Activated T-helper 17 cell treated with anti-CD3 and anti-CD28 coated beads, Interleukin-2, amount 50 U/mL, for 72 hours (primary cell): ENCODE measurements at regions not wholly inside any gene's neighbourhood (a gene's known extent, or its start where the extent isn't known, plus 50 kb on each side); places are given as distances from the start of the nearest gene placed in this dataset.
"Not testable (repeated sequence)": the region's sequence is repeated elsewhere in the genome, so short reads cannot be mapped to it uniquely, and the experiment has no call there.

Experiments used
- ATAC-seq: fragments of 150-1000 bp; cut with Tn5 transposase; replicated peaks from 2 replicates; pipeline ENCODE4 v1.10.0; 2021; ENCODE audit warnings: mild to moderate bottlenecking, moderate library complexity
- H3K27ac Mint-ChIP-seq: one replicate; pipeline ENCODE4 v1.8.0; 2022; ENCODE audit warnings: mixed read lengths
- H3K27me3 Mint-ChIP-seq: one replicate; pipeline ENCODE4 v1.8.0; 2022; ENCODE audit warnings: mixed read lengths
- H3K36me3 Mint-ChIP-seq: one replicate; pipeline ENCODE4 v1.8.0; 2022; ENCODE audit warnings: low read depth, mild to moderate bottlenecking, mixed read lengths
- H3K4me1 Mint-ChIP-seq: one replicate; pipeline ENCODE4 v1.8.0; 2022; ENCODE audit warnings: mixed read lengths
- H3K4me3 Mint-ChIP-seq: one replicate; pipeline ENCODE4 v1.8.0; 2022; ENCODE audit warnings: mild to moderate bottlenecking, mixed read lengths
- H3K9me3 Mint-ChIP-seq: one replicate; pipeline ENCODE4 v1.8.0; 2022; ENCODE audit warnings: mixed read lengths

GRCh38 chr4:104549736-104550135 lies 55.0 kb upstream of the CXXC4 start:
- Mint-ChIP-seq H3K36me3 (no peaks in the 10 kb centered on the region), H3K4me1 (no peaks in the 10 kb centered on the region), H3K4me3 (no peak overlapping the region), H3K27me3 (no peaks in the 10 kb centered on the region), H3K9me3 (no peaks in the 10 kb centered on the region), H3K27ac (no peak overlapping the region)
- ATAC-seq: no peak

DNA sequence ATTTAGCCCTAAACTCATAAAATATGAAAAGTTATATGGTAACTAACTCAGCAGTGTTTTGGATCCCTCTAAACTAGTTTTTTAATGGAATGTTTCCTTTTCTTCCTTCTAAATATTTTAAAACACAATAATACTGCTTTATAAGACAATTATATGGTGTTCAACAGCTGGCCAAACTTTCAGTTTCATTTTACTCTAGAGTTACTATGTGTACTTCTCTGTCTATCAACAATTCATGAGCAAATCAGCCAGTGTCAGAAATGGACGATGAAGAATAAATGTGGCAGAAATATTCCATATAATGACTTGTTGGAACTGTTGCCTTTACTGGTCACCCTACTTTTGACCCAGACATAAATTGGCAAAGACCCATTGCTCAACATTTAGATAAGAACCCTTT lies 64.8 kb upstream of the CXXC4 start:
- Mint-ChIP-seq H3K27me3 (no peaks in the 10 kb centered on the region), H3K27ac (no peak overlapping the region), H3K36me3 (no peaks in the 10 kb centered on the region), H3K4me3 (no peak overlapping the region), H3K4me1 (no peaks in the 10 kb centered on the region), H3K9me3 (no peaks in the 10 kb centered on the region)
- no peak for ATAC-seq

GRCh38 chr4:104571341-104571740 lies 76.6 kb upstream of the CXXC4 start:
- Mint-ChIP-seq H3K36me3 (no peaks in the 10 kb centered on the region), H3K4me3 (no peak overlapping the region), H3K27me3 (peaks cover 8% of the 10 kb centered on the region), H3K4me1 (no peaks in the 10 kb centered on the region), H3K9me3 (no peaks in the 10 kb centered on the region), H3K27ac (no peak overlapping the region)
- ATAC-seq: no peak

DNA sequence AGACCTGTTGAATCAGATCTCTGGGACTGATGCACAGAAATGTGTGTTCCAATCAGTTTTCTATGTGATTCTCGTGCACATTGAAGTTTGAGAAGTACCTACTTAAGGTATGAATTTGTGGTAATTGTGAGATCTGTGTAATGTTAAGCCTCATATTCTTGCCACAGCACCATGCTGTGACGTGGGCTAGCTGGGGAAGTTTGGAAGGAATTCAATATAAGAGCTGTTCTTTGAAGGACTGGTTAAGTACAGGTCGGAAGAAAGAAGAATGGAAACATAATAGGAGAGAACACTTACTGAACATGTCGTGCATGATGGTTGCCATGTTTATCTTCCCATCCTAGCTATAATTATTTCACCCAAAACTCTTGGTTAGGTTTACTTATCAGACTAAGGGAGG lies 79.7 kb upstream of the CXXC4 start:
- H3K9me3 Mint-ChIP-seq: no peaks in the 10 kb centered on the region
- no peak for ATAC-seq
- no peak overlapping the region for H3K4me3 Mint-ChIP-seq
- H3K27me3 Mint-ChIP-seq: peaks cover 8% of the 10 kb centered on the region
- H3K4me1 Mint-ChIP-seq: no peaks in the 10 kb centered on the region
- no peak overlapping the region for H3K27ac Mint-ChIP-seq
- H3K36me3 Mint-ChIP-seq: no peaks in the 10 kb centered on the region

GRCh38 chr4:104575278-104575677 lies 80.6 kb upstream of the CXXC4 start:
- no peak for ATAC-seq
- Mint-ChIP-seq H3K4me3 (no peak overlapping the region), H3K27ac (no peak overlapping the region), H3K27me3 (peaks cover 8% of the 10 kb centered on the region), H3K36me3 (no peaks in the 10 kb centered on the region), H3K4me1 (no peaks in the 10 kb centered on the region), H3K9me3 (no peaks in the 10 kb centered on the region)

- Mint-ChIP-seq H3K4me1 (no peaks in the 10 kb centered on the region), H3K36me3 (no peaks in the 10 kb centered on the region), H3K4me3 (no peak overlapping the region), H3K9me3 (no peaks in the 10 kb centered on the region), H3K27me3 (peaks cover 4% of the 10 kb centered on the region), H3K27ac (no peak overlapping the region)
- no peak for ATAC-seq
Observed at GRCh38 chr4:104577405-104577804, 82.7 kb upstream of the CXXC4 start.

DNA sequence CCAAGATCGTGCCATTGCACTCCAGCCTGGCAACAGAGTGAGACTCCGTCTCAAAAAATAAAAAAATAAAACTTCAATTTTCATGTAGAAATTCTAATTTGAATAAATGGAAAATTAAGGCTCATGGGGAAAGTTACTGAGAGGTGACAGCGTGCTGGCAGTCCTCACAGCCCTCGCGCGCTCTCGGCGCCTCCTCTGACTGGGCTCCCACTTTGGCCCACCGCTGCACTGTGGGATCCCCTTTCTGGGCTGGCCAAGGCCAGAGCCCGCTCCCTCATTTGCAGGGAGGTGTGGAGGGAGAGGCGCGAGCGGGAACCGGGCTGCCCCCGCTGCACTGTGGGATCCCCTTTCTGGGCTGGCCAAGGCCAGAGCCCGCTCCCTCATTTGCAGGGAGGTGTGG lies 86.8 kb upstream of the CXXC4 start:
- not testable (repeated sequence) for H3K27ac Mint-ChIP-seq, H3K27me3 Mint-ChIP-seq, H3K4me3 Mint-ChIP-seq, H3K9me3 Mint-ChIP-seq, H3K4me1 Mint-ChIP-seq, H3K36me3 Mint-ChIP-seq, ATAC-seq

GRCh38 chr4:104582056-104582455 lies 87.4 kb upstream of the CXXC4 start:
- not testable (repeated sequence) for H3K9me3 Mint-ChIP-seq, H3K4me3 Mint-ChIP-seq

GRCh38 chr4:104589264-104589868 lies 94.7 kb upstream of the CXXC4 start:
- Mint-ChIP-seq H3K4me3 (no peak overlapping the region), H3K27ac (no peak overlapping the region), H3K9me3 (no peaks in the 10 kb centered on the region), H3K4me1 (no peaks in the 10 kb centered on the region), H3K27me3 (peaks cover 7% of the 10 kb centered on the region), H3K36me3 (no peaks in the 10 kb centered on the region)
- ATAC-seq: no peak

More at GRCh38 chr4:104582056-104582455, 87.4 kb upstream of the CXXC4 start:
- not testable (repeated sequence) for ATAC-seq, H3K4me1 Mint-ChIP-seq, H3K36me3 Mint-ChIP-seq, H3K27me3 Mint-ChIP-seq, H3K27ac Mint-ChIP-seq

DNA sequence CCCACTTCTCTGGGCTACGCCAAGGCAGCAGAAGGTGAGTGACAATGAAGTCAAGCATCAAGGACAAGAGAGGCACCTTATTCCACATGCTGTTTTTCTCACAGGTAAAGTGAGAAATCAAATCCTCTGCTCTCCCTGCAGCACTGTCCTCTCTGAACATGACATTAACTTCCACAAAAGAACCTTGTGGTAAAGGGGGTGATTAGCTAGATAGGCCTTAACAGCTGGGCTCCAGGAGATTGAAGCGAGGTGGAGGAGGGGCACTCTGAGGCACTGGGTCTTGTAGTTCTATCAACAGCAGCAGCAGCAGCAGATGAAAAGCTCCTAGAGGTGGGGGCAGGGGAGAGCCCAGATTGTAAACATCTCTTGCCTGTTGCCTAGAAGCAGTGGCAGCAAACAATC lies 96.8 kb upstream of the CXXC4 start:
- H3K4me1 Mint-ChIP-seq: no peaks in the 10 kb centered on the region
- no peak overlapping the region for H3K27ac Mint-ChIP-seq
- H3K9me3 Mint-ChIP-seq: no peaks in the 10 kb centered on the region
- H3K36me3 Mint-ChIP-seq: no peaks in the 10 kb centered on the region
- ATAC-seq: no peak
- H3K27me3 Mint-ChIP-seq: peaks cover 6% of the 10 kb centered on the region
- no peak overlapping the region for H3K4me3 Mint-ChIP-seq

- Mint-ChIP-seq H3K9me3 (no peaks in the 10 kb centered on the region), H3K4me3 (no peak overlapping the region), H3K4me1 (no peaks in the 10 kb centered on the region), H3K27ac (no peak overlapping the region), H3K36me3 (no peaks in the 10 kb centered on the region), H3K27me3 (no peaks in the 10 kb centered on the region)
- no peak for ATAC-seq
Observed at GRCh38 chr4:104592183-104592582, 97.5 kb upstream of the CXXC4 start.

DNA sequence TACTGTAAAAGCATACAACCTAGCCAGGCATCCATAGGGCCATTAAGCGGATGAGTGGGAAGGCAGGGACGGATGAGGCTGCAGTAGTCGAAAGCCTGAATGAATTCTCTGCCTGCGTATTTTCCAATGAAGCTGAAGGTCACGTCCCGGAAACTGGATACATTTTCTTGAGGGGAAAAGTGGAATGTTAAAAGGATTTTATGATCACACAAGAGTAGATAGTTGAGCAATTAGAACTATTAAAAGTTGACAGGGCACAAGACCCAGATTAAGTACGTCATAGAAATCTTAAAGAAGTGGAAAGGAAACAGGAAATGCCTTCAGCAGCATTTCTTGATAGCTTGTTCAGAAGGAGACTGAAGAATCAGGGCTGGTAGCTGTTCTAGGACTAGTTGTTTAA lies 98.3 kb upstream of the CXXC4 start:
- no peaks in the 10 kb centered on the region for H3K9me3 Mint-ChIP-seq
- no peak overlapping the region for H3K27ac Mint-ChIP-seq
- H3K27me3 Mint-ChIP-seq: no peaks in the 10 kb centered on the region
- H3K36me3 Mint-ChIP-seq: no peaks in the 10 kb centered on the region
- H3K4me1 Mint-ChIP-seq: no peaks in the 10 kb centered on the region
- ATAC-seq: no peak
- H3K4me3 Mint-ChIP-seq: no peak overlapping the region

- H3K9me3 Mint-ChIP-seq: no peaks in the 10 kb centered on the region
- no peak overlapping the region for H3K27ac Mint-ChIP-seq
- ATAC-seq: no peak
- no peaks in the 10 kb centered on the region for H3K36me3 Mint-ChIP-seq
- no peak overlapping the region for H3K4me3 Mint-ChIP-seq
- H3K4me1 Mint-ChIP-seq: no peaks in the 10 kb centered on the region
- H3K27me3 Mint-ChIP-seq: no peaks in the 10 kb centered on the region
Observed at GRCh38 chr4:104596189-104596588, 101.5 kb upstream of the CXXC4 start.

- H3K9me3 Mint-ChIP-seq: peaks cover 5% of the 10 kb centered on the region
- no peaks in the 10 kb centered on the region for H3K36me3 Mint-ChIP-seq
- H3K4me3 Mint-ChIP-seq: no peak overlapping the region
- no peak overlapping the region for H3K27ac Mint-ChIP-seq
- no peak for ATAC-seq
- no peaks in the 10 kb centered on the region for H3K4me1 Mint-ChIP-seq
- peaks cover 3% of the 10 kb centered on the region for H3K27me3 Mint-ChIP-seq
Observed at GRCh38 chr4:104615496-104615895, 120.8 kb upstream of the CXXC4 start.

DNA sequence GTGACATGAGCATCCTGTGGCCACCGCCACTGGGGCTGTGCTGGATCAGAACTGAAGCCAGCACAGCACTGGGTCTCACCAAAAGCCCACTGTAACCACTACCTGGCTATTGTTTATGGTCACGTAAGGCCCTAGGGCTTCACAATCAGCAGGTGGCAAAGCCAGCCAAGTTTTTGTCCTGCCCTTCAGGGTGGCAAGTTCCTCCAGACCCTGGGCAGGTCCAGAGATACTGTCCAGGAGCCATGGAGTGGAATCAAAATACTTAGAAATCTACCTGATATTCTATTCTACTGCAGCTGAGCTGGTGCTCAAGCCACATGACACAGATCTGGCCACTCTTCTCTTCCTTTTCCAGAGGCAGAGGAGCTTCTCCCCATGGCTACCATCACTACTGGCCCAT lies 121.2 kb upstream of the CXXC4 start:
- no peaks in the 10 kb centered on the region for H3K36me3 Mint-ChIP-seq
- H3K4me3 Mint-ChIP-seq: no peak overlapping the region
- H3K27ac Mint-ChIP-seq: no peak overlapping the region
- peaks cover 5% of the 10 kb centered on the region for H3K9me3 Mint-ChIP-seq
- no peak for ATAC-seq
- H3K4me1 Mint-ChIP-seq: no peaks in the 10 kb centered on the region
- H3K27me3 Mint-ChIP-seq: no peaks in the 10 kb centered on the region

GRCh38 chr4:104616401-104616820 lies 121.7 kb upstream of the CXXC4 start:
- no peak overlapping the region for H3K4me3 Mint-ChIP-seq
- no peaks in the 10 kb centered on the region for H3K27me3 Mint-ChIP-seq
- H3K9me3 Mint-ChIP-seq: peaks cover 5% of the 10 kb centered on the region
- ATAC-seq: no peak
- no peak overlapping the region for H3K27ac Mint-ChIP-seq
- no peaks in the 10 kb centered on the region for H3K4me1 Mint-ChIP-seq
- H3K36me3 Mint-ChIP-seq: no peaks in the 10 kb centered on the region
